ENCODE measurements at regions not wholly inside any gene's neighbourhood (a gene's known extent, or its start where the extent isn't known, plus 50 kb on each side); places are given as distances from the start of the nearest gene placed in this dataset.

- no peak for TF ChIP-seq POLR2A (IDR thresholded peaks at IDR 0.05)
- TF ChIP-seq CTCF (IDR thresholded peaks at IDR 0.05), result no peak
- H3K4me1 ChIP-seq, result peaks cover 0 to 6% (median 0%) of the 10 kb centered on the region in 4 donors
- no peak for ATAC-seq
- DNase-seq, result no peak
- H3K4me3 ChIP-seq, result no peak overlapping the region
- H3K36me3 ChIP-seq, result no peaks in the 10 kb centered on the region
- no peaks in the 10 kb centered on the region for H3K9me3 ChIP-seq
- no peak overlapping the region for H3K27ac ChIP-seq
- 67% methylated on average over 4 of the region's 4 CpGs for WGBS (ENCODE audit: insufficient coverage, low coverage, low lambda C conversion rate, missing lambda C conversion rate)
- intact Hi-C loops (cut with DNase I), result no loop called here
- H3K27me3 ChIP-seq, result no peaks in the 10 kb centered on the region
Measured at GRCh38 chr12:66051361-66051760, 79.2 kb downstream of the LLPH start.

- 89% methylated on average over 1 of the region's 1 CpG for WGBS (ENCODE audit: insufficient coverage, low coverage, low lambda C conversion rate, missing lambda C conversion rate)
- Histone ChIP-seq H3K4me3 (no peak overlapping the region), H3K27ac (no peak overlapping the region), H3K9me3 (no peaks in the 10 kb centered on the region), H3K27me3 (no peaks in the 10 kb centered on the region), H3K36me3 (no peaks in the 10 kb centered on the region), H3K4me1 (peaks cover 0 to 6% (median 0%) of the 10 kb centered on the region in 4 donors)
- DNase-seq (no peak), ATAC-seq (no peak)
- intact Hi-C loops (cut with DNase I), result no loop called here
- TF ChIP-seq CTCF (IDR thresholded peaks at IDR 0.05) (no peak), POLR2A (IDR thresholded peaks at IDR 0.05) (no peak)
Measured at GRCh38 chr12:66050610-66051009, 79.9 kb downstream of the LLPH start.

- Histone ChIP-seq H3K27ac (no peak overlapping the region), H3K4me3 (no peak overlapping the region), H3K4me1 (peaks cover 0 to 6% (median 0%) of the 10 kb centered on the region in 4 donors), H3K36me3 (no peaks in the 10 kb centered on the region), H3K27me3 (no peaks in the 10 kb centered on the region), H3K9me3 (no peaks in the 10 kb centered on the region)
- no peak for TF ChIP-seq POLR2A (IDR thresholded peaks at IDR 0.05)
- DNase-seq (no peak), ATAC-seq (no peak)
- intact Hi-C loops (cut with DNase I), result no loop called here
Measured at GRCh38 chr12:66050283-66050576, 80.3 kb downstream of the LLPH start.

- intact Hi-C loops (cut with DNase I), result no loop called here
- ATAC-seq (peak in 1 of 4 donors; percentile 28), DNase-seq (no peak)
- Histone ChIP-seq H3K4me3 (no peak overlapping the region), H3K27ac (peak overlapping the region in 1 of 3 donors; percentile 32), H3K27me3 (no peaks in the 10 kb centered on the region), H3K9me3 (no peaks in the 10 kb centered on the region), H3K4me1 (peaks cover 0 to 6% (median 0%) of the 10 kb centered on the region in 4 donors), H3K36me3 (no peaks in the 10 kb centered on the region)
- no peak for TF ChIP-seq CTCF (IDR thresholded peaks at IDR 0.05)
- TF ChIP-seq POLR2A (IDR thresholded peaks at IDR 0.05), result no peak
Measured at GRCh38 chr12:66049538-66050282, 80.8 kb downstream of the LLPH start.

GRCh38 chr12:66048835-66049537, 81.6 kb downstream of the LLPH start:
- H3K4me3 ChIP-seq, result no peak overlapping the region
- no peaks in the 10 kb centered on the region for H3K36me3 ChIP-seq
- DNase-seq (no peak), ATAC-seq (peak; percentile 93 to 99 (median 98))
- H3K27me3 ChIP-seq, result no peaks in the 10 kb centered on the region
- TF ChIP-seq CTCF (IDR thresholded peaks at IDR 0.05), result no peak
- no peak for TF ChIP-seq POLR2A (IDR thresholded peaks at IDR 0.05)
- WGBS (ENCODE audit: insufficient coverage, low coverage, low lambda C conversion rate, missing lambda C conversion rate), result 60% methylated on average over 8 of the region's 9 CpGs
- intact Hi-C loops (cut with DNase I), result no loop called here
- no peaks in the 10 kb centered on the region for H3K9me3 ChIP-seq
- peak overlapping the region in 1 of 3 donors; percentile 32 for H3K27ac ChIP-seq
- peaks cover 0 to 6% (median 0%) of the 10 kb centered on the region in 4 donors for H3K4me1 ChIP-seq
